ENCODE measurements at regions not wholly inside any gene's neighbourhood (a gene's known extent, or its start where the extent isn't known, plus 50 kb on each side); places are given as distances from the start of the nearest gene placed in this dataset.

- Histone ChIP-seq H3K27me3 (ENCODE audit: control insufficient read depth, insufficient read depth, low read length) (no peaks in the 10 kb centered on the region), H2AK9ac (replicated peaks; ENCODE audit: low read depth, low read length, poor library complexity) (no peak overlapping the region), H4K91ac (ENCODE audit: insufficient read depth, low read depth, low read length) (no peak overlapping the region), H3K27ac (ENCODE audit: insufficient read depth, low read length) (no peak overlapping the region), H2BK15ac (ENCODE audit: low read depth, low read length) (no peak overlapping the region), H2AFZ (replicated peaks; ENCODE audit: low read length, poor library complexity) (no peak overlapping the region), H3K4me2 (ENCODE audit: low read depth, low read length) (no peak overlapping the region), H3K36me3 (ENCODE audit: control insufficient read depth, insufficient read depth, low read length) (no peaks in the 10 kb centered on the region), H3K9ac (ENCODE audit: low read depth, low read length) (no peak overlapping the region), H3K14ac (replicated peaks; ENCODE audit: low read depth, low read length) (no peak overlapping the region), H3K4me1 (ENCODE audit: control insufficient read depth, insufficient read depth, low read length) (no peaks in the 10 kb centered on the region), H3K23ac (ENCODE audit: low read depth, low read length) (no peak overlapping the region), H3K56ac (ENCODE audit: extremely low read depth, insufficient read depth, low read length) (no peak overlapping the region), H3K9me3 (ENCODE audit: control insufficient read depth, insufficient read depth, low read length) (no peaks in the 10 kb centered on the region), H2BK20ac (ENCODE audit: low read depth, low read length) (no peak overlapping the region), H4K20me1 (ENCODE audit: insufficient read depth, low read length) (no peaks in the 10 kb centered on the region), H3K4me3 (ENCODE audit: insufficient read depth, low read depth, low read length) (no peak overlapping the region), H2BK120ac (ENCODE audit: low read depth, low read length) (no peak overlapping the region), H3K9me1 (ENCODE audit: insufficient read depth, low read length) (no peaks in the 10 kb centered on the region), H2AK5ac (ENCODE audit: low read depth, low read length) (no peak overlapping the region), H2BK5ac (ENCODE audit: low read depth, low read length, poor library complexity, severe bottlenecking) (no peak overlapping the region), H4K5ac (ENCODE audit: low read depth, low read length) (no peak overlapping the region), H3K18ac (ENCODE audit: low read depth, low read length) (no peak overlapping the region), H3K79me1 (ENCODE audit: low read depth in 1 of 2, low read length in 2 of 2) (no peaks in the 10 kb centered on the region), H4K8ac (ENCODE audit: low read depth in 2 of 2, low read length in 2 of 2) (no peak overlapping the region), H3K4ac (ENCODE audit: low read depth, low read length) (no peak overlapping the region)
- in situ Hi-C loops (cut with MboI; ENCODE audit: low sequenced_read_pairs) = no loop called here
- ChIA-PET CTCF (no interaction called here), POLR2A (ENCODE audit: unreplicated experiment) (no interaction called here)
- no TSS peak for BruUV-seq (replicated peaks)
- TF ChIP-seq RCOR1 (IDR thresholded peaks at IDR 0.05; ENCODE audit: insufficient replicate concordance, low read length) = no peak
- no peak for TF ChIP-seq RAD21 (IDR thresholded peaks at IDR 0.05; ENCODE audit: low read length)
- no peak for TF ChIP-seq POLR2A (IDR thresholded peaks at IDR 0.05; ENCODE audit: low read depth, low read length)
- TF ChIP-seq FOS (IDR thresholded peaks at IDR 0.05; ENCODE audit: low read depth, low read length) = no peak
- TF ChIP-seq CTCF (conservative IDR thresholded peaks at IDR 0.05; ENCODE audit: low read depth, low read length) = no peak
- TF ChIP-seq RFX5 (IDR thresholded peaks at IDR 0.05; ENCODE audit: low read depth, low read length) = no peak
- no peak for TF ChIP-seq MAZ (IDR thresholded peaks at IDR 0.05; ENCODE audit: borderline replicate concordance, low read depth, low read length)
- TF ChIP-seq ELK1 (IDR thresholded peaks at IDR 0.05; ENCODE audit: borderline replicate concordance, low read depth, low read length) = no peak
- TF ChIP-seq CEBPB (IDR thresholded peaks at IDR 0.05; ENCODE audit: low read depth, low read length) = no peak
- no peak for TF ChIP-seq MXI1 (IDR thresholded peaks at IDR 0.05; ENCODE audit: borderline replicate concordance, low read depth, low read length)
- TF ChIP-seq USF2 (IDR thresholded peaks at IDR 0.05; ENCODE audit: low read depth, low read length) = no peak
- TF ChIP-seq MAFK (IDR thresholded peaks at IDR 0.05; ENCODE audit: low read depth, low read length) = no peak
- TF ChIP-seq SMC3 (IDR thresholded peaks at IDR 0.05; ENCODE audit: low read depth, low read length) = no peak
- no peak for TF ChIP-seq NFE2L2 (IDR thresholded peaks at IDR 0.05; ENCODE audit: low read depth, low read length)
- TF ChIP-seq BHLHE40 (IDR thresholded peaks at IDR 0.05; ENCODE audit: low read depth, low read length) = no peak
- no peak for TF ChIP-seq CHD1 (IDR thresholded peaks at IDR 0.05; ENCODE audit: low read depth, low read length)
- intact Hi-C loops (cut with micrococcal nuclease) = no loop called here
- DNase-seq = no peak
- dilution Hi-C loops (cut with HindIII; ENCODE audit: low sequenced_read_pairs, unreplicated experiment) = no loop called here
- ATAC-seq (ENCODE audit: low read depth) = no peak
- WGBS, 2 experiments (ENCODE audit: extremely low coverage in 2 of 2, insufficient read length in 1 of 2) = no CpG with 5 or more reads among the region's 4 CpGs
Observed at GRCh38 chr4:107153228-107153627, 117.1 kb upstream of the DKK2 start.
